HUES6 (cell line): ENCODE measurements at regions not wholly inside any gene's neighbourhood (a gene's known extent, or its start where the extent isn't known, plus 50 kb on each side); places are given as distances from the start of the nearest gene placed in this dataset.

Experiments used
- H3K27ac ChIP-seq: 2 replicates; pipeline ENCODE4 v1.7.0; 2013; ENCODE audit warnings: low read depth, mild to moderate bottlenecking, low read length, inconsistent platforms
- H3K27me3 ChIP-seq: 2 replicates; pipeline ENCODE4 v1.6.1; 2013; ENCODE audit warnings: low read length; ENCODE audit not compliant: control insufficient read depth, insufficient read depth
- H3K36me3 ChIP-seq: 2 replicates; pipeline ENCODE4 v1.6.1; 2013; ENCODE audit warnings: low read length; ENCODE audit not compliant: control insufficient read depth, insufficient read depth
- H3K4me1 ChIP-seq: 2 replicates; pipeline ENCODE4 v1.6.1; 2013; ENCODE audit warnings: low read length; ENCODE audit not compliant: control insufficient read depth, insufficient read depth
- H3K4me3 ChIP-seq: 2 replicates; pipeline ENCODE4 v1.5.1; 2013; ENCODE audit warnings: low read depth, low read length
- H3K9ac ChIP-seq: one replicate; pipeline ENCODE4 v1.6.1; 2013; ENCODE audit warnings: mild to moderate bottlenecking, low read length
- H3K9me3 ChIP-seq: 2 replicates; pipeline ENCODE4 v1.6.1; 2013; ENCODE audit warnings: low read depth, low read length; ENCODE audit not compliant: control insufficient read depth, insufficient read depth

DNA sequence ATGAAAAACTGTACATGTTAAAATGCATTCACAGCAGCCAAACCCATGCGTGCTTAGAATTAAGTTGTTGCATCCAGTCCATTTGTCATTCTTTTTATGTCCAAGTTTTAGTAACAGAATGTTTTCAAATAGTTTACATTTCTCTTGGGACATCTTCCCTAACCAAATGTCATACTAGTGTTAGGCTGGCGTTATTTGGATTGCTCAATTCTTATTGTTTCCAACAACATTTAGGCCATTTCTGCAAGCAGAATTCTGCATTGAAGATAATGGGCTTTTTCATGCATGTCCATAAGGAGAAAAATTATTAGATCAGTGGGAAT lies 203.0 kb downstream of the HIBADH start:
- Histone ChIP-seq H3K4me3 (no peak overlapping the region), H3K36me3 (no peaks in the 10 kb centered on the region), H3K9ac (no peak overlapping the region), H3K27ac (no peak overlapping the region), H3K9me3 (no peaks in the 10 kb centered on the region), H3K4me1 (no peaks in the 10 kb centered on the region; the same call in 1 of the 2 replicates), H3K27me3 (no peaks in the 10 kb centered on the region)

DNA sequence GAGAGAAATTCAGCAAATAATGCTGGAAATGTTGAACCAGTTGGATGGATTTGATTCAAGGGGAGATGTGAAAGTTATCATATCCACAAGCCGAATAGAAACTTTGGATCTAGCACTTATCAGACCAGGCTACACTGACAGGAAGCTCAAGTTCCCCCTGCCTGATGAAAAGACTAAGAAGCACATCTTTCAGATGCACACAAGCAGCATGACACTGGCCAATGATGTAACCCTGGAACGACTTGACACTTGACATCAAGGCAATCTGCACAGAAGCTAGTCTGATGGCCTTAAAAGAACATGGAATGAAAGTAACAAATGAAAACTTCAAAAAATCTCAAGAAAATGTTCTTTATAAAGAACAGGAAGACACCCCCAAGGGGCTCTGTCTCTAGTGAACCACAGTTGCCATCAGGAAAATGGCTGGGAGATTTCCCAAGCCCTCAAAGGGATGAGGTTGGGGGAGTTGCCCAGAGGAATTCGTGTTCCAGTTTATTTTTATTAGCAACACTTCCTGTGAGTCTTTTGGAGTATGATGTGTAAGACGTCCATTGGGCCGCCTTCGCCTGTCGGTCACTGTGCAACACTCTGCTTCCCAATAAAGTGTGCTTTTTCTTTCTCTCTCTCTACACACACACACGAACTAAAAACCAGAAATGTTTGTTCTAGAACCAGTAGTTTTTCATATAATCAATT lies 200.0 kb downstream of the HIBADH start:
- H3K9me3 ChIP-seq, result no peaks in the 10 kb centered on the region
- H3K36me3 ChIP-seq, result no peaks in the 10 kb centered on the region
- H3K27me3 ChIP-seq, result no peaks in the 10 kb centered on the region
- no peak overlapping the region for H3K27ac ChIP-seq
- H3K4me3 ChIP-seq, result no peak overlapping the region
- no peaks in the 10 kb centered on the region for H3K4me1 ChIP-seq
- no peak overlapping the region for H3K9ac ChIP-seq

DNA sequence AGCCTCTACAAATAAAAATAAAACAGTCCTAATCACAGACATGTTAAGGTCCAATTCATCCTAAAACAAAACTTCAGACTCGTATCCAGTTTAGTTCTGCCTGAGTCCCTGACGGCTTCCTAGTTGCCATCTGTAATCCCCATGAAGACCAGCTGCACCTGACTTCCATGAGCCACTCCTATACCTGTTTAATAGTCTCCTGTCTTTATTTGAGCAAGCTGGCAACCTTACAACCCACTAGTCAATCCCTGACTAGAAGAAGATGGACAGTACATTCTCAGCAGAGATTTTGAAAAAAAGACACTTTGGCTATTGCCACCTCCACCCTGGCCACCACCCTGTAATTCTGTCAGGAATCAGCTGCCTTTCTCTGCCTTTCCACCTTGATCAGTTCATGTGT lies 197.7 kb downstream of the HIBADH start:
- no peak overlapping the region for H3K9ac ChIP-seq

DNA sequence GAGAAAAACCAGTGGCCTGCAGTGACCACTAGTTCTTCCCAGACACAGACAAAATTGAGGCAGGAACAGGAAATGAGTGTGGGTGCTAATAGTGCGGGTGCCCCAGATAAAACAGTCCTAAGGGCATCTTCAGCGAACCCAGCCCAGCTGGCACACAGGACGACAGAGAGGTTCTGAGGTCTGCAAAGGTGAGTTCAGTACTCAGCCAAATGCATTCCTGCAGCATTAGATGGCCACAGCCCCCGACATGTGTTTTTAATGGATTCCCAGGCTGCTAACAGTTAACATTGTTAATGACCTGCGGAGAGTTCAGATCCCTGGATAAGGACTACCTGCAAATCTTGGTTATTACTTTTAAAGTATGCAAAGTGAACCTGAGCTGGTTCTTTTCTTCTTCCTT lies 196.0 kb downstream of the HIBADH start:
- H3K27ac ChIP-seq, result no peak overlapping the region
- no peaks in the 10 kb centered on the region for H3K4me1 ChIP-seq
- no peak overlapping the region for H3K4me3 ChIP-seq
- H3K9ac ChIP-seq, result no peak overlapping the region
- H3K9me3 ChIP-seq, result no peaks in the 10 kb centered on the region
- H3K36me3 ChIP-seq, result no peaks in the 10 kb centered on the region
- H3K27me3 ChIP-seq, result no peaks in the 10 kb centered on the region

More for the DNA sequence above, 197.7 kb downstream of the HIBADH start:
- Histone ChIP-seq H3K27me3 (no peaks in the 10 kb centered on the region), H3K27ac (no peak overlapping the region), H3K9me3 (no peaks in the 10 kb centered on the region), H3K4me3 (no peak overlapping the region), H3K36me3 (no peaks in the 10 kb centered on the region), H3K4me1 (no peaks in the 10 kb centered on the region)

DNA sequence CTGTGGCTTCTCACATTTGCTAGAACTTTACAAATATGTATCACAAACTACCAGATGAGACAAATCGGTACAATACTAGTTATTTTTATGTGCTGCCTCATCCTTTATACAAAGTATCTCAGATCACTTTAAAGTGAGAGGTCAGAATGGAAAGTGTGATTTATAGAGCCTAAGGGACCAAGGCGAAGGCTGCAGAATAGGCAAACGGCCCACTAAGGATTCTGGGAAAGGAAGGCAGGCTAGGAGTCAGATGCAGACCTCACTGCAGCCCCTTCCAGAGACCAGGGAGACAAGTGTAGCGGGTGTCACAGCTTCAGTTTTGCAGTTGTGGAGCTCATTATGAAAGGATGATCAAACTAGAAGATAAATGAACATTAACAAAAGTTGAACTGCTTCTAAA lies 190.6 kb downstream of the HIBADH start:
- H3K9ac ChIP-seq, result no peak overlapping the region
- H3K9me3 ChIP-seq, result no peaks in the 10 kb centered on the region
- no peak overlapping the region for H3K4me3 ChIP-seq
- H3K27me3 ChIP-seq, result no peaks in the 10 kb centered on the region
- H3K36me3 ChIP-seq, result no peaks in the 10 kb centered on the region
- H3K4me1 ChIP-seq, result no peaks in the 10 kb centered on the region
- no peak overlapping the region for H3K27ac ChIP-seq
